Neutrophil (primary cell): ENCODE measurements at regions not wholly inside any gene's neighbourhood (a gene's known extent, or its start where the extent isn't known, plus 50 kb on each side); places are given as distances from the start of the nearest gene placed in this dataset.

Source experiments
- H3K27ac ChIP-seq: fragments of 200-600 bp; sonication (generic); 2 replicates; pipeline ENCODE4 v1.5.1; 2016; ENCODE audit warnings: mild to moderate bottlenecking, moderate library complexity
- H3K27me3 ChIP-seq: fragments of 200-600 bp; sonication (generic); 2 replicates; pipeline ENCODE4 v1.6.0; 2016; ENCODE audit warnings: mild to moderate bottlenecking
- H3K36me3 ChIP-seq: fragments of 200-600 bp; sonication (generic); 2 replicates; pipeline ENCODE4 v1.5.1; 2017
- H3K4me1 ChIP-seq, 2 experiments: fragments of 200-600 bp in 1 of 2; sonication (generic) in 1 of 2; 1 replicate in 1 of 2; 2 replicates in 1 of 2; pipeline versions ENCODE4 v1.5.1 to v1.6.1; 2013 to 2016; ENCODE audit warnings: low read depth in 1 of 2, low read length in 1 of 2, mild to moderate bottlenecking in 1 of 2, moderate library complexity in 1 of 2; ENCODE audit not compliant: control insufficient read depth in 1 of 2, insufficient read depth in 1 of 2
- H3K4me3 ChIP-seq, 2 experiments: fragments of 200-600 bp in 1 of 2; sonication (generic) in 1 of 2; 1 replicate in 1 of 2; 2 replicates in 1 of 2; pipeline ENCODE4 v1.5.1; 2013 to 2016; ENCODE audit warnings: low read depth in 1 of 2, low read length in 1 of 2, mild to moderate bottlenecking in 1 of 2, moderate library complexity in 1 of 2
- H3K9me3 ChIP-seq: fragments of 200-600 bp; sonication (generic); 2 replicates; pipeline ENCODE4 v1.5.1; 2016
- CTCF ChIP-seq: fragments of 200-600 bp; sonication (generic); IDR thresholded peaks from 2 replicates; pipeline ENCODE4 v1.5.1; 2016; ENCODE audit warnings: antibody characterized with exemption

GRCh38 chr4:123580981-123581664 lies 184.5 kb downstream of the SPRY1 start:
- no peak overlapping the region for H3K4me3 ChIP-seq
- H3K27me3 ChIP-seq: no peaks in the 10 kb centered on the region
- no peaks in the 10 kb centered on the region for H3K36me3 ChIP-seq
- H3K4me1 ChIP-seq: peaks cover 3 to 4% of the 10 kb centered on the region in 2 experiments
- TF ChIP-seq CTCF: no peak
- H3K9me3 ChIP-seq: no peaks in the 10 kb centered on the region
- no peak overlapping the region for H3K27ac ChIP-seq

- Histone ChIP-seq H3K9me3 (no peaks in the 10 kb centered on the region), H3K27me3 (no peaks in the 10 kb centered on the region), H3K4me3 (no peak overlapping the region), H3K36me3 (no peaks in the 10 kb centered on the region), H3K27ac (no peak overlapping the region), H3K4me1 (peaks cover 3 to 4% of the 10 kb centered on the region in 2 experiments)
- no peak for TF ChIP-seq CTCF
Observed at GRCh38 chr4:123581802-123582201, 185.2 kb downstream of the SPRY1 start.

- Histone ChIP-seq H3K4me1 (no peaks in the 10 kb centered on the region), H3K9me3 (no peaks in the 10 kb centered on the region), H3K36me3 (no peaks in the 10 kb centered on the region), H3K27me3 (no peaks in the 10 kb centered on the region), H3K27ac (no peak overlapping the region), H3K4me3 (no peak overlapping the region)
- TF ChIP-seq CTCF: no peak
Observed at GRCh38 chr4:123583043-123583442, 186.4 kb downstream of the SPRY1 start.

GRCh38 chr4:123585111-123585510 lies 188.5 kb downstream of the SPRY1 start:
- TF ChIP-seq CTCF: no peak
- Histone ChIP-seq H3K4me3 (no peak overlapping the region), H3K4me1 (no peaks in the 10 kb centered on the region)

GRCh38 chr4:123587983-123588494 lies 191.4 kb downstream of the SPRY1 start:
- Histone ChIP-seq H3K27me3 (no peaks in the 10 kb centered on the region), H3K4me3 (no peak overlapping the region), H3K27ac (no peak overlapping the region), H3K9me3 (no peaks in the 10 kb centered on the region), H3K4me1 (no peaks in the 10 kb centered on the region), H3K36me3 (no peaks in the 10 kb centered on the region)
- TF ChIP-seq CTCF: no peak

More at GRCh38 chr4:123585111-123585510, 188.5 kb downstream of the SPRY1 start:
- Histone ChIP-seq H3K36me3 (no peaks in the 10 kb centered on the region), H3K27me3 (no peaks in the 10 kb centered on the region), H3K9me3 (no peaks in the 10 kb centered on the region), H3K27ac (no peak overlapping the region)
